NCI-H748 (cell line): ENCODE measurements at regions not wholly inside any gene's neighbourhood (a gene's known extent, or its start where the extent isn't known, plus 50 kb on each side); places are given as distances from the start of the nearest gene placed in this dataset.
"Not testable (repeated sequence)": the region's sequence is repeated elsewhere in the genome, so short reads cannot be mapped to it uniquely, and the experiment has no call there.

Experiments used
- DNase-seq: peaks from one replicate; lab custom pipeline; 2025; ENCODE audit not compliant: unreplicated experiment; lab: John Stamatoyannopoulos, UW

GRCh38 chrX:3443184-3443583 lies 96.7 kb upstream of the MXRA5 start:
- no peak for DNase-seq

GRCh38 chrX:3442691-3443090 lies 96.2 kb upstream of the MXRA5 start:
- DNase-seq, result no peak

- DNase-seq, result no peak
These were observed 94.5 kb upstream of the MXRA5 start for GRCh38 chrX:3440981-3441380.

DNA sequence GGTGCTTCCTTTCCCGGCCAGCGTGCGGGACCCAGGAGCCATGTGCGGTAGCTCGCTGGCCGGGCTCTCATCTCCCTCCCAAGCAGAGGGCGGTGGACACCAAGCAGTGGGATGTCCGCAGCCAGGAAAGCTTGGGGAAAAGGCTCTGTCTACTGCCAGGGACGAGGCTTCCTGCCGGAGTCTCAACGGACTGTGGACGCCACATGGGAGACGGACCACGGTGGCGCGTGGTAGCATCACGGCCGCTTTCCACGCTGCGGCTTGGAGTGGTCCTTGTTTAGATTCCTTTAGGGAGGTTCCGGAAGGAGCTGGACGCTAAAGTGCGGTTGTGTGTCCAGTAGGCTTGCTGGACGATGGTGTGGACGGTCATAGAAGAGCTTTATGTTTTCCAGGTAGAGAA lies 89.5 kb upstream of the MXRA5 start:
- DNase-seq, result not testable (repeated sequence)

- peak; percentile 91 for DNase-seq
These were observed 88.6 kb upstream of the MXRA5 start for GRCh38 chrX:3435057-3435456.

DNA sequence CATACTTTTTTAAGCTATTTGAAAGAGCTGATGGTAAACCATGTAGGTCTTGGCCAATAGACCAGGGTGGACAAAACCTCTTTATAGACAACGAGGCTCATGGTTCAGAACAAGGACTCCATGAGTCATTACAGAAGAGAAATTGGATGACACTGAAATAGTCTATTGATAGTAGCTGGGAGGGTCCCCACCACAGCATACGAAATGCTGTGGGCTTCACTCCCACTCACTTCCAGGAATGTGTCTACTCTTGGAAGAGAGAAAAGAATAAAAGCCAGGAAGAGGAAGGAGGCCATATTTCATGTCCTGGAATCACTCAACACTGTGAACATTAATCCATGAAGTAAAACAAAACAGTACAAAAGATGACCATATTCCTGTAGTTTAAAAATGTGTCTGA lies 82.3 kb upstream of the MXRA5 start:
- no peak for DNase-seq

DNA sequence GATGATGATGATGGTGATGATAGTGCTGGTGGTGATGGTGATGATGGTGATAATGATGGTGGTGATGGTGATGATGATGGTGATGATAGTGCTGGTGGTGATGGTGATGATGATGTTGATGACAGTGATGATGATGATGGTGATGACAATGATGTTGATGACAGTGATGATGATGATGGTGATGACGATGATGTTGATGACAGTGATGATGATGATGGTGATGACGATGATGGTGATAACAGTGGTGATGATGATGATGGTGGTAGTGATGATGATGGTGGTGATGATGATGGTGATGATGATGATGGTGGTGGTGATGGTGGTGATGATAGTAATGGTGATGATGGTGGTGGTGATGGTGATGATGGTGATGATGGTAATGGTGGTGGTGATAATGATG lies 80.1 kb upstream of the MXRA5 start:
- no peak for DNase-seq

GRCh38 chrX:3425031-3425430 lies 78.6 kb upstream of the MXRA5 start:
- DNase-seq, result peak; percentile 24

DNA sequence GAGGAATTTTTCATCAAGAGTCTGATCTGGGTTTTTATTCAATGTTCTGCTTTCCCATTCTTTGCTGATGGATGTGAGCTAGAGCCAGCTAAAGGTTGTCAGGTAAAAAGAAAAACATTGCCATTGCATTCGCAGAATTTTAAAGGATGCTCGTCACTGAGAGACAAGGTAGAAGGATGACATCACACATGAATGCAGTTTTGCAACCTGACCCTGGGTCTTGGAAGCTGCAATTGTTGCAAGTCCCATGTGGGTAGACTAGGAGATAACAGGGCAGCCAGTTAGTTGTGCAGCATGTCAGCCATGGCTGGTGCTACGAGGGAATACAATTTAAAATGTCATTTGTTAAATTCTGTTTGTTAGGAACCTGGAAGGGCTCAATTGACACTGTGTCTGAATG lies 73.9 kb upstream of the MXRA5 start:
- no peak for DNase-seq

GRCh38 chrX:3415011-3415410 lies 68.6 kb upstream of the MXRA5 start:
- no peak for DNase-seq

- DNase-seq, result not testable (repeated sequence)
These were observed 65.2 kb upstream of the MXRA5 start for GRCh38 chrX:3411626-3412025.

- not testable (repeated sequence) for DNase-seq
These were observed 63.5 kb upstream of the MXRA5 start for GRCh38 chrX:3409936-3410335.

- no peak for DNase-seq
These were observed 61.3 kb upstream of the MXRA5 start for GRCh38 chrX:3407781-3408180.

- no peak for DNase-seq
These were observed 60.7 kb upstream of the MXRA5 start for GRCh38 chrX:3407121-3407520.

DNA sequence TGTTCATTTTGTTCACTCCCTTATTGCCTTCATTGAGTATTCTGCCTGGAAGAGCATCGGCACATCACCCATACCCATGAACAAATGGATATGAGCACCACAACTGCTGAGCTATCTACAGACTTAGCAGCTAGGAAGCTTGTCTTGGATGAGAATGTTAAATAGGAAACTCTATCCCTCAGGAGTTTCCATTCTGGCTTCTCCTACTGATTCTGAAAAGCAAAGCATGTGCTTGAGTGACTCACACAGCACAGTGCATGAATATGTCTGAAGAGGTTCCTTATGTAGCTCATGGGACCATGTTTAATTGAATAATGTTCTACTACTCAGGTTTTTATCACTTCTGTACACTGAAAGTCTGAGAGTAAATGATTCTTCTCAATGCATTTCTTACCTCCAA lies 57.3 kb upstream of the MXRA5 start:
- no peak for DNase-seq
